Liver (tissue), 8 donors: ENCODE measurements at regions not wholly inside any gene's neighbourhood (a gene's known extent, or its start where the extent isn't known, plus 50 kb on each side); places are given as distances from the start of the nearest gene placed in this dataset.

ENCODE experiments used
- DNase-seq: peaks from one replicate; pipeline ENCODE4 v3.0.0-alpha.2; 2017; ENCODE audit warnings: low spot score
- H3K27ac ChIP-seq, 2 donors: one replicate each; pipeline ENCODE4 v1.7.0; 2013; ENCODE audit warnings: inconsistent platforms in 2 of 2, low read length in 2 of 2, control low read depth in 1 of 2, low read depth in 1 of 2, mild to moderate bottlenecking in 1 of 2
- H3K27me3 ChIP-seq, 4 donors: one replicate each; pipeline versions ENCODE4 v1.6.1 to v1.7.0; 2013; ENCODE audit warnings: low read length in 3 of 4, inconsistent platforms in 1 of 4, mild to moderate bottlenecking in 1 of 4, moderate library complexity in 1 of 4; ENCODE audit not compliant: control insufficient read depth in 4 of 4, insufficient read depth in 4 of 4
- H3K36me3 ChIP-seq, 4 donors: one replicate each; pipeline versions ENCODE4 v1.6.1 to v1.7.0; 2013; ENCODE audit warnings: low read length in 3 of 4, mild to moderate bottlenecking in 3 of 4, low read depth in 1 of 4, moderate library complexity in 1 of 4; ENCODE audit not compliant: control insufficient read depth in 4 of 4, insufficient read depth in 3 of 4
- H3K4me1 ChIP-seq, 4 donors: one replicate each; pipeline versions ENCODE4 v1.6.1 to v1.7.0; 2013; ENCODE audit warnings: low read length in 3 of 4, mild to moderate bottlenecking in 3 of 4, moderate library complexity in 1 of 4; ENCODE audit not compliant: control insufficient read depth in 4 of 4, insufficient read depth in 4 of 4
- H3K4me3 ChIP-seq, 3 donors: one replicate each; pipeline versions ENCODE4 v1.6.1 to v1.7.0; 2013; ENCODE audit warnings: low read length in 3 of 3, control low read depth in 1 of 3, low read depth in 1 of 3, mild to moderate bottlenecking in 1 of 3
- H3K9ac ChIP-seq, 2 donors: one replicate each; pipeline ENCODE4 v1.7.0; 2013; ENCODE audit warnings: low read length in 2 of 2, mild to moderate bottlenecking in 2 of 2, moderate library complexity in 2 of 2, control low read depth in 1 of 2, low read depth in 1 of 2
- H3K9me3 ChIP-seq, 4 donors: one replicate each; pipeline versions ENCODE4 v1.6.1 to v1.7.0; 2013; ENCODE audit warnings: low read length in 3 of 4; ENCODE audit not compliant: control insufficient read depth in 4 of 4
- EGR1 ChIP-seq, 2 donors: IDR thresholded peaks; 2 replicates each; pipeline ENCODE4 v1.6.1; 2016 to 2018; ENCODE audit warnings: antibody characterized with exemption in 2 of 2, low read depth in 2 of 2
- FOXA1 ChIP-seq: IDR thresholded peaks from 2 replicates; pipeline ENCODE4 v1.6.1; 2016; ENCODE audit warnings: antibody characterized with exemption
- FOXA2 ChIP-seq: IDR thresholded peaks from 2 replicates; pipeline ENCODE4 v1.6.1; 2016; ENCODE audit warnings: antibody characterized with exemption
- GABPA ChIP-seq, 2 donors: IDR thresholded peaks in 1 of 2; conservative IDR thresholded peaks in 1 of 2; 2 replicates each; pipeline ENCODE4 v1.6.1; 2016; ENCODE audit warnings: antibody characterized with exemption in 2 of 2, mild to moderate bottlenecking in 1 of 2, moderate library complexity in 1 of 2
- HNF4A ChIP-seq, 2 donors: conservative IDR thresholded peaks; 2 replicates each; pipeline ENCODE4 v1.6.1; 2016; ENCODE audit warnings: antibody characterized with exemption in 2 of 2, mild to moderate bottlenecking in 2 of 2
- HNF4G ChIP-seq: IDR thresholded peaks from 2 replicates; pipeline ENCODE4 v1.6.1; 2016; ENCODE audit warnings: antibody characterized with exemption
- JUND ChIP-seq, 2 donors: IDR thresholded peaks; 2 replicates each; pipeline ENCODE4 v1.6.1; 2016; ENCODE audit warnings: antibody characterized with exemption in 2 of 2
- NR2F2 ChIP-seq: IDR thresholded peaks from 2 replicates; pipeline ENCODE4 v1.6.1; 2016; ENCODE audit warnings: antibody characterized with exemption
- RAD21 ChIP-seq, 2 donors: IDR thresholded peaks; 2 replicates each; pipeline ENCODE4 v1.6.1; 2016; ENCODE audit warnings: antibody characterized with exemption in 2 of 2, mild to moderate bottlenecking in 2 of 2
- RXRA ChIP-seq, 2 donors: IDR thresholded peaks; 2 replicates each; pipeline ENCODE4 v1.6.1; 2017 to 2018; ENCODE audit warnings: antibody characterized with exemption in 2 of 2, mild to moderate bottlenecking in 1 of 2
- SP1 ChIP-seq: IDR thresholded peaks from 2 replicates; pipeline ENCODE4 v1.6.1; 2018; ENCODE audit warnings: antibody characterized with exemption, mild to moderate bottlenecking
- TAF1 ChIP-seq: conservative IDR thresholded peaks from 2 replicates; pipeline ENCODE4 v1.6.1; 2016; ENCODE audit warnings: antibody characterized with exemption, mild to moderate bottlenecking
- YY1 ChIP-seq: IDR thresholded peaks from 2 replicates; pipeline ENCODE4 v1.6.1; 2016; ENCODE audit warnings: antibody characterized with exemption, mild to moderate bottlenecking
- WGBS: extraction: QIAGEN DNeasy Blood & Tissue Kit; methylation state at CpG from one replicate; pipeline ENCODE4 v1.1.7; 2013; 5-methylcytosine and 5-hydroxymethylcytosine counted together
- TF ChIP-seq, protein P1 (sequence below): fragments of 150-350 bp; IDR thresholded peaks from 2 replicates; pipeline ENCODE4 v1.5.1; 2017; ENCODE audit warnings: improper control_type of control experiment, low read depth, low read length; ENCODE audit not compliant: missing input control
- TF ChIP-seq, protein P2 (sequence below): IDR thresholded peaks from 2 replicates; pipeline ENCODE4 v1.6.1; 2016; ENCODE audit warnings: antibody characterized with exemption
- TF ChIP-seq, protein P3 (sequence below): IDR thresholded peaks from 2 replicates; pipeline ENCODE4 v1.6.1; 2016; ENCODE audit warnings: antibody characterized with exemption
- TF ChIP-seq, protein P4 (sequence below): IDR thresholded peaks from 2 replicates; pipeline ENCODE4 v1.6.1; 2016; ENCODE audit warnings: antibody characterized with exemption, mild to moderate bottlenecking
- TF ChIP-seq, protein P5 (sequence below): IDR thresholded peaks from 2 replicates; pipeline ENCODE4 v1.6.1; 2016; ENCODE audit warnings: antibody characterized with exemption
- donor health status: healthy.
- donor health status: healthy.
- donor health status: healthy.
- donor health status: healthy.
- donor health status: healthy.

DNA sequence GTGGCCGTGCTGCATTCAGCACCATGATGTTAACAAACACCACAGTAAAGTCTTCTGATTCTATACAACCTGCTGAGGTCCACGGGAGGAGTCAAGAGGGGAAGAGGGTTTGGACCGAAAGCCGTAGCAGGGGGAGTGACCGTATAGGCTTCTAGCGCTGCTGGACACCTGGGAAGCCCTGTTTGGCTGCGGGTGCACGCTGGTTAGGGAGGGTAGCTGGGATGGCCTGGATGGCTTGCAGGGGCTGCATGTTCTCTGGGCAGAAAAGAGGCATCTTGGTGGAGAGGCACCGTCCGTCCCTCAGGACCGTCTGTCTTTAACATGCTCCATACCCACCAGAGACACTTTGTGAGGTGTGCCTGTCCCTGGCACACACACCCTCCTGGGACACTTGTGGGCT is 251.0 kb upstream of the IRX1 start:
- no peaks in the 10 kb centered on the region for H3K27me3 ChIP-seq
- DNase-seq, result no peak
- 78% methylated on average over 11 of the region's 11 CpGs for WGBS

DNA sequence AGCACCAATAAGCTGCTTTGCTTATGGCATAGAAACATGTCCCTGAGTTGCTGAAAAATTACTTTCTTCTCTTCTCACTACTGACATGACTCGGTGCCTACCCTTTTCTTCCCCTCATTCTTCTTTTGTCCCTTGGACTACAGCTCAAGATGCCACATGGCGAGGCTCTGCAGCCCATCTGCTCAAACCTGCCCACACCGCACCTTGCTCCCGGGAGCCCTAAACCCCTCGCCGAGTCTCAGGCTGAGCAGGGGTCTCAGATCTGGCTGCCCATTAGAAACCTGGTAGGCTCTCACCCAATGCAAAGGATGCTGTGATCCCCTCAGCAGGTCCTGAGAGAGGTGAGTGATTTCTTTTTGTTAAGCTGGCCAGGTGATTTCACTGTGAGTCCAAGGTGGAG is 251.7 kb upstream of the IRX1 start:
- Histone ChIP-seq H3K4me3 (no peak overlapping the region), H3K27ac (no peak overlapping the region), H3K27me3 (no peaks in the 10 kb centered on the region), H3K9ac (no peak overlapping the region), H3K36me3 (no peaks in the 10 kb centered on the region), H3K9me3 (peaks cover 0 to 5% (median 0%) of the 10 kb centered on the region in 4 donors), H3K4me1 (no peaks in the 10 kb centered on the region)
- no peak for DNase-seq
- no peak for TF ChIP-seq GABPA (IDR thresholded peaks at IDR 0.05 in 1 of 2, conservative IDR thresholded peaks at IDR 0.05 in 1 of 2)
- no peak for TF ChIP-seq HNF4A (conservative IDR thresholded peaks at IDR 0.05)
- no peak for TF ChIP-seq EGR1 (IDR thresholded peaks at IDR 0.05; ENCODE audit: low read depth in 2 of 2)
- no peak for TF ChIP-seq HNF4G
- no peak for TF ChIP-seq JUND (IDR thresholded peaks at IDR 0.05)
- TF ChIP-seq, protein P1, sequence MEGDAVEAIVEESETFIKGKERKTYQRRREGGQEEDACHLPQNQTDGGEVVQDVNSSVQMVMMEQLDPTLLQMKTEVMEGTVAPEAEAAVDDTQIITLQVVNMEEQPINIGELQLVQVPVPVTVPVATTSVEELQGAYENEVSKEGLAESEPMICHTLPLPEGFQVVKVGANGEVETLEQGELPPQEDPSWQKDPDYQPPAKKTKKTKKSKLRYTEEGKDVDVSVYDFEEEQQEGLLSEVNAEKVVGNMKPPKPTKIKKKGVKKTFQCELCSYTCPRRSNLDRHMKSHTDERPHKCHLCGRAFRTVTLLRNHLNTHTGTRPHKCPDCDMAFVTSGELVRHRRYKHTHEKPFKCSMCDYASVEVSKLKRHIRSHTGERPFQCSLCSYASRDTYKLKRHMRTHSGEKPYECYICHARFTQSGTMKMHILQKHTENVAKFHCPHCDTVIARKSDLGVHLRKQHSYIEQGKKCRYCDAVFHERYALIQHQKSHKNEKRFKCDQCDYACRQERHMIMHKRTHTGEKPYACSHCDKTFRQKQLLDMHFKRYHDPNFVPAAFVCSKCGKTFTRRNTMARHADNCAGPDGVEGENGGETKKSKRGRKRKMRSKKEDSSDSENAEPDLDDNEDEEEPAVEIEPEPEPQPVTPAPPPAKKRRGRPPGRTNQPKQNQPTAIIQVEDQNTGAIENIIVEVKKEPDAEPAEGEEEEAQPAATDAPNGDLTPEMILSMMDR, result no peak
- TF ChIP-seq NR2F2, result no peak
- TF ChIP-seq FOXA2, result no peak
- no peak for TF ChIP-seq TAF1
- no peak for TF ChIP-seq SP1
- TF ChIP-seq, protein P2, sequence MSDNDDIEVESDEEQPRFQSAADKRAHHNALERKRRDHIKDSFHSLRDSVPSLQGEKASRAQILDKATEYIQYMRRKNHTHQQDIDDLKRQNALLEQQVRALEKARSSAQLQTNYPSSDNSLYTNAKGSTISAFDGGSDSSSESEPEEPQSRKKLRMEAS, result no peak
- WGBS, result 80% methylated on average over 6 of the region's 6 CpGs

More for the DNA sequence above, 251.0 kb upstream of the IRX1 start:
- Histone ChIP-seq H3K9me3 (peaks cover 0 to 5% (median 0%) of the 10 kb centered on the region in 4 donors), H3K4me3 (no peak overlapping the region), H3K4me1 (no peaks in the 10 kb centered on the region), H3K9ac (no peak overlapping the region), H3K27ac (no peak overlapping the region), H3K36me3 (no peaks in the 10 kb centered on the region)
- TF ChIP-seq TAF1 (no peak), RAD21 (IDR thresholded peaks at IDR 0.05) (no peak), EGR1 (IDR thresholded peaks at IDR 0.05; ENCODE audit: low read depth in 2 of 2) (no peak), GABPA (IDR thresholded peaks at IDR 0.05 in 1 of 2, conservative IDR thresholded peaks at IDR 0.05 in 1 of 2) (no peak), RXRA (IDR thresholded peaks at IDR 0.05) (no peak), FOXA1 (no peak), HNF4A (conservative IDR thresholded peaks at IDR 0.05) (no peak), HNF4G (no peak), SP1 (no peak), NR2F2 (no peak), FOXA2 (no peak), JUND (IDR thresholded peaks at IDR 0.05) (no peak), YY1 (no peak)
- TF ChIP-seq, protein P3, sequence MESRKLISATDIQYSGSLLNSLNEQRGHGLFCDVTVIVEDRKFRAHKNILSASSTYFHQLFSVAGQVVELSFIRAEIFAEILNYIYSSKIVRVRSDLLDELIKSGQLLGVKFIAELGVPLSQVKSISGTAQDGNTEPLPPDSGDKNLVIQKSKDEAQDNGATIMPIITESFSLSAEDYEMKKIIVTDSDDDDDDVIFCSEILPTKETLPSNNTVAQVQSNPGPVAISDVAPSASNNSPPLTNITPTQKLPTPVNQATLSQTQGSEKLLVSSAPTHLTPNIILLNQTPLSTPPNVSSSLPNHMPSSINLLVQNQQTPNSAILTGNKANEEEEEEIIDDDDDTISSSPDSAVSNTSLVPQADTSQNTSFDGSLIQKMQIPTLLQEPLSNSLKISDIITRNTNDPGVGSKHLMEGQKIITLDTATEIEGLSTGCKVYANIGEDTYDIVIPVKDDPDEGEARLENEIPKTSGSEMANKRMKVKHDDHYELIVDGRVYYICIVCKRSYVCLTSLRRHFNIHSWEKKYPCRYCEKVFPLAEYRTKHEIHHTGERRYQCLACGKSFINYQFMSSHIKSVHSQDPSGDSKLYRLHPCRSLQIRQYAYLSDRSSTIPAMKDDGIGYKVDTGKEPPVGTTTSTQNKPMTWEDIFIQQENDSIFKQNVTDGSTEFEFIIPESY, result no peak
- TF ChIP-seq, protein P2, result no peak
- TF ChIP-seq, protein P4, sequence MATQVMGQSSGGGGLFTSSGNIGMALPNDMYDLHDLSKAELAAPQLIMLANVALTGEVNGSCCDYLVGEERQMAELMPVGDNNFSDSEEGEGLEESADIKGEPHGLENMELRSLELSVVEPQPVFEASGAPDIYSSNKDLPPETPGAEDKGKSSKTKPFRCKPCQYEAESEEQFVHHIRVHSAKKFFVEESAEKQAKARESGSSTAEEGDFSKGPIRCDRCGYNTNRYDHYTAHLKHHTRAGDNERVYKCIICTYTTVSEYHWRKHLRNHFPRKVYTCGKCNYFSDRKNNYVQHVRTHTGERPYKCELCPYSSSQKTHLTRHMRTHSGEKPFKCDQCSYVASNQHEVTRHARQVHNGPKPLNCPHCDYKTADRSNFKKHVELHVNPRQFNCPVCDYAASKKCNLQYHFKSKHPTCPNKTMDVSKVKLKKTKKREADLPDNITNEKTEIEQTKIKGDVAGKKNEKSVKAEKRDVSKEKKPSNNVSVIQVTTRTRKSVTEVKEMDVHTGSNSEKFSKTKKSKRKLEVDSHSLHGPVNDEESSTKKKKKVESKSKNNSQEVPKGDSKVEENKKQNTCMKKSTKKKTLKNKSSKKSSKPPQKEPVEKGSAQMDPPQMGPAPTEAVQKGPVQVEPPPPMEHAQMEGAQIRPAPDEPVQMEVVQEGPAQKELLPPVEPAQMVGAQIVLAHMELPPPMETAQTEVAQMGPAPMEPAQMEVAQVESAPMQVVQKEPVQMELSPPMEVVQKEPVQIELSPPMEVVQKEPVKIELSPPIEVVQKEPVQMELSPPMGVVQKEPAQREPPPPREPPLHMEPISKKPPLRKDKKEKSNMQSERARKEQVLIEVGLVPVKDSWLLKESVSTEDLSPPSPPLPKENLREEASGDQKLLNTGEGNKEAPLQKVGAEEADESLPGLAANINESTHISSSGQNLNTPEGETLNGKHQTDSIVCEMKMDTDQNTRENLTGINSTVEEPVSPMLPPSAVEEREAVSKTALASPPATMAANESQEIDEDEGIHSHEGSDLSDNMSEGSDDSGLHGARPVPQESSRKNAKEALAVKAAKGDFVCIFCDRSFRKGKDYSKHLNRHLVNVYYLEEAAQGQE, result no peak
- TF ChIP-seq, protein P1, result no peak
- TF ChIP-seq, protein P5, sequence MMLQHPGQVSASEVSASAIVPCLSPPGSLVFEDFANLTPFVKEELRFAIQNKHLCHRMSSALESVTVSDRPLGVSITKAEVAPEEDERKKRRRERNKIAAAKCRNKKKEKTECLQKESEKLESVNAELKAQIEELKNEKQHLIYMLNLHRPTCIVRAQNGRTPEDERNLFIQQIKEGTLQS, result no peak
